ENCODE measurements at regions not wholly inside any gene's neighbourhood (a gene's known extent, or its start where the extent isn't known, plus 50 kb on each side); places are given as distances from the start of the nearest gene placed in this dataset.

DNA sequence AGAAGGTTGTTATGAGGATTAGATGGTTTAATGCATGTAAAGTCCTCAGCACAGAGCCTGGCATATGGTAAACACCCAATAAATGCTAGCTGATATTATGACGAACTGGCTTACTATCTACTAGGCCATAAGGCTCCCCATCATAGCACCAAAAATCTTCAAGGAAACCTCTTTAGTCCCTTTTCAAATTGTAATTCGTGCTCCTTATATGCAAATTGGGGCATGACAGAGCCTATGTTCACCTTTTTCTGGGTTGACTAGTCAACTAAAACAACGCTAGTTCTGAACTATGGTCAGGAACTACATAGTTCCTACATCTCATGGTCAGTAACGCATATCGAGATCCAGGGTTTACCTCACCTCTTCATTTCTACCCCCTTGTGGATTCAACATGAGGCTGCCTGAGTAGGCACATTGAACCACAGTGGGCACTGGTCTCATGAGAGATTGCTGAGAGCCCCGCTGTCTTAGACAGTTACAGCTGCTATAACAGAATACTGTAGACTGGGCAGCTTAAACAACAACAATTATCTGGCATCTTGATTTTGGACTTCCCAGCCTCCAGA, 97.2 kb upstream of the TNFAIP3 start:
- TF ChIP-seq, protein P1, sequence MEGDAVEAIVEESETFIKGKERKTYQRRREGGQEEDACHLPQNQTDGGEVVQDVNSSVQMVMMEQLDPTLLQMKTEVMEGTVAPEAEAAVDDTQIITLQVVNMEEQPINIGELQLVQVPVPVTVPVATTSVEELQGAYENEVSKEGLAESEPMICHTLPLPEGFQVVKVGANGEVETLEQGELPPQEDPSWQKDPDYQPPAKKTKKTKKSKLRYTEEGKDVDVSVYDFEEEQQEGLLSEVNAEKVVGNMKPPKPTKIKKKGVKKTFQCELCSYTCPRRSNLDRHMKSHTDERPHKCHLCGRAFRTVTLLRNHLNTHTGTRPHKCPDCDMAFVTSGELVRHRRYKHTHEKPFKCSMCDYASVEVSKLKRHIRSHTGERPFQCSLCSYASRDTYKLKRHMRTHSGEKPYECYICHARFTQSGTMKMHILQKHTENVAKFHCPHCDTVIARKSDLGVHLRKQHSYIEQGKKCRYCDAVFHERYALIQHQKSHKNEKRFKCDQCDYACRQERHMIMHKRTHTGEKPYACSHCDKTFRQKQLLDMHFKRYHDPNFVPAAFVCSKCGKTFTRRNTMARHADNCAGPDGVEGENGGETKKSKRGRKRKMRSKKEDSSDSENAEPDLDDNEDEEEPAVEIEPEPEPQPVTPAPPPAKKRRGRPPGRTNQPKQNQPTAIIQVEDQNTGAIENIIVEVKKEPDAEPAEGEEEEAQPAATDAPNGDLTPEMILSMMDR (IDR thresholded peaks at IDR 0.05; ENCODE audit: low read length) = no peak
- no peak for TF ChIP-seq EZH2phosphoT487 (IDR thresholded peaks at IDR 0.05; ENCODE audit: low read length)
- TF ChIP-seq EZH2 (optimal IDR thresholded peaks at IDR 0.05; ENCODE audit: low read depth, low read length) = no peak
